RPMI8226 (cell line): ENCODE measurements at regions not wholly inside any gene's neighbourhood (a gene's known extent, or its start where the extent isn't known, plus 50 kb on each side); places are given as distances from the start of the nearest gene placed in this dataset.

Experiments used
- DNase-seq: peaks from one replicate; pipeline ENCODE4 v3.0.0-alpha.2; 2015

- DNase-seq, result no peak
These were observed 415.7 kb upstream of the RBFOX1 start for GRCh38 chr16:6916946-6917345.

DNA sequence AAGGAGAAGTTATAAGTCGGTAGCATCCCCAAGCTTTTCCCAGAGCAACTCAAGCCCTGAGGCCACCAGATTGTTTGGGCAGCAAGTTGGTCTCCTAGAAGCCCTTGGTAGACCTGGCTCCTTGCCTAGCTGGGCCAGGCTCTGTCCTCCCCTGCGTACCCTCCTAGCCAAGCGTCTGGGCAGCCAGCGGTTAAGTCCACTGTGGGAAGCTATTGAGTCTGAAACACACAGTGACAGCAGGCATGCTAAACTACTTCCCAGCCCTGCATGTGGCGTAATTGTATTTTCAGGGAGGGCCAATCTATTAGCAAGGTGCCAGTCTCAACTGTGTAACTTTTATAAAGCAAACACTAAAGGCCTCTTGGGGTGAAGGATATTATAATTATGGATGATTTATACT is 419.1 kb upstream of the RBFOX1 start:
- no peak for DNase-seq

- DNase-seq, result no peak
These were observed 422.3 kb upstream of the RBFOX1 start for GRCh38 chr16:6910301-6910700.

- no peak for DNase-seq
These were observed 427.0 kb upstream of the RBFOX1 start for GRCh38 chr16:6905601-6906000.

DNA sequence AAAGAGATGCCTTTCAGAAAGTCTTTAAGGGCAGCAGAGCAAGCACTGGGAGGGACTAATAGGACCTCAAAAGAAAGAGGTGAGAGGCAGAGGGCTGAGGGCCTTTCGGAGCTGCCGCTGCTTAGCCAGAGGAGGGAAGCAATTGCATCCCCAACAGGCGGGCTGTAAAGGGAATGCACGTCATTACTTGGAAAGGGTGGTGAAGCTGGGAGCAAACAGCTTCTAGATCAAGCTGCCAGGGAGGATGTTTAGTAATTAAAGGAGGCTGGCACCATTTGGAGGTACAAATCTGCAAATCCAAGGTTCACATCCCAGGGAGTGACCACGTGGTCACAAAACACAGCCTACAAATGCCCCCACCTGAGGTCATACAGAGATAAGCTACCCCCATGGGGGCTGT is 429.0 kb upstream of the RBFOX1 start:
- DNase-seq, result no peak

GRCh38 chr16:6898896-6899295 is 433.7 kb upstream of the RBFOX1 start:
- no peak for DNase-seq

GRCh38 chr16:6897876-6898485 is 434.7 kb upstream of the RBFOX1 start:
- DNase-seq, result no peak

DNA sequence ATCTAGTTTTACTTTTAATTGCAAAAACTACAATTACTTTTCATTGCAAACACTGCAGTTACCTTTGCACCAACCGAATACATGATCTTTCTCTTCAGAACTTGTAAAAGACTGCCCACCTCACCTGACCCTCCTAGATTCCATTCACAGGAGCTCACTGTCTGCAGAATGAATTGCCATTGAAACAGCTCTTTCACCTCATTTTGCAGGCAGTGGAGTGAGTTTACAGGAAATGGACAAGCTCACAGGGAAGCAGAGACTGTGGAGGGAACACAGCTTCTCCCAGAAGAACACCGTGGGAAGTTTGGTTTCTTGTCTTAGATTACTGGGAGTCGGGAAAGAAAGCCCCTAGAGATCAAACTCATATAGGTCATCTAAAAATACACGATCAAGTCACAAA is 439.7 kb upstream of the RBFOX1 start:
- DNase-seq, result no peak

- no peak for DNase-seq
These were observed 441.1 kb upstream of the RBFOX1 start for GRCh38 chr16:6891496-6891895.

GRCh38 chr16:6888531-6888930 is 444.1 kb upstream of the RBFOX1 start:
- no peak for DNase-seq

DNA sequence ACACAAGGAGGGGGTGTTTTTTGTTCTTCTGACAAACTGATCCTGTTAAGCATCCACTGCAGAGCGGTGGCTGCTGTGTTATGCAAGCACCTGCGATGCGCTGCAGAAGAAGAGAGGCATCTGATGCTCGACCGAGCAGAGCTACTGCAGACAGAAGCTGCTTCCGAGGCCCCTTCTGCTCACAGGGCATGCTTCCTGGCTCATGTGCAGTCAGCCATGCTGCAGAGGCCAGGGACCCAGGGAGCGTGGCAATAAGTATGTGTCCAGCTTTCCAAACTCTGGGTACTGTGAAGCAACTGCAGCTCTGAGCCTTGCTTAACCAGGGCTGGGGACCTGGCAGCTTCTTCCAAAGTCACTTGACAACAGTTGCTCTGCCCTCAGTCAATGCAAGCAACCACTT is 448.6 kb upstream of the RBFOX1 start:
- DNase-seq, result no peak

GRCh38 chr16:6880263-6880662 is 452.4 kb upstream of the RBFOX1 start:
- DNase-seq, result no peak

DNA sequence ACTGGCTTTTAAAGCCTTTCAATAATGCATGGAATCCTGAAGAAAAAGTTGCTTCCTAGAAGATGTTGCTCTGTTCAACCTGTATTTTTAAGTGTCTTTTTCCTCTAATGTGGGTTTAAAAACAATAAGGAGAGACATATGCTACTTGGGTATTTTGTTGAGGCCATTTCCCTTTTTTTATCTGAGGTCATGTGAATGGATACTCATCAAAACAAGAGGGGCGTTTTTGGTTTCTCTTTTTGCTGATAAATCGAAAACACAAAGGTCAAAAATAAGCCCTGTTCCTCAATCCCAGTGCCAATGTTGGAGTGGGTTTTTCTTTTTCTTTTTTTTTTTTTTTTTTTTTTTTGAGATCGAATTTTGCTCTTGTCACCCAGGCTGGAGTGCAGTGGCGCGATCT is 468.0 kb upstream of the RBFOX1 start:
- no peak for DNase-seq

- DNase-seq, result no peak
These were observed 468.4 kb upstream of the RBFOX1 start for GRCh38 chr16:6864244-6864643.

DNA sequence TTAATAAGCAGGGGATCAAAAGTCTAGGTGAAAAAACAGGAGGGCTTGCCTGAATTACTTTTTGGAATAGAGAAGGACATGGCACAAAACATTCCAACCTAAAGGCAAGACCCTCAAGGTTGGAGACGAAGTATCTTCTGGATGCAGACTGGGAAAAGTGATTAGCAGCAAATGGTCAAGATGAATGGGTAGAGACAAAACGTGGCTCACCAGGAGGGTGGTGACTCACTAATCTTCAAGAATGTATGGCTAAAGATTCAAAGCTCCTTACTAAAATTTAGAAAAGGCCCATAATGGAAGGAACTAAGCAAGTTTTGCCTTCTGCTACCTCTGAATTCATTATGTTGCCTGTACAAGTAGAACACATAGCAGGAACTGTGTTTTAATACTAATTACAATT is 469.5 kb upstream of the RBFOX1 start:
- DNase-seq, result no peak

- DNase-seq, result no peak
These were observed 470.7 kb upstream of the RBFOX1 start for GRCh38 chr16:6861815-6862477.

DNA sequence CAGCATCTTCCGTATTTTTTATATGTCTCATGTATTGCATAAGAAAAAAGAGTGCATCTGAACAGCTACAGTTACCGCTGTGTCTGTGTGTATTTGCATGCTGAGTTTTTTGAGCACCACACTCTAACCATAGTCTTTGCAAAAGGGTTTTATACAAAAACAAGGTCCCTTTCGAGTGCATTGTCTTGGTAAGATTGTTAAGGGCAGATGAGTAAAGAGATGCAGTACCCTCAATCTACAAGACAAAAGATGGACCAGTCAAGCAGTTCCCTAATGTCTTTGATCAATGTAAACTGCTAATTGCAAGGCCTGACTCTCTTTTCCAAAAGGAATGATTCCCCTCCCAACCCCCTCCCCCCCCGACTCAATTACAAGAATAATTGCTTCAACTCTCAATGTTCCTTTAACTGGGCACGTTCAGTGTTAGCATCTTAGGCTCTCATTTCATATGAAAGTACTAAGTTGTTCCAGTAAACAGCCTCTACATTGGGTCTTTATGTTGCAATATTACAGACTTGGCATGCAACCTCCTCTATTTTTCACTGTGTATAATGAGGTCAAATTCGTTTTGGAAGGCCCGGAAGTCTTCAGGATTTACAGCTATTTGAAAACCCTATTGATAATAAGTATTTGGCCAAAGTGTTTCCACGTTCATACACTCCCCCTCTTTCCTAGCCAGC is 471.4 kb upstream of the RBFOX1 start:
- DNase-seq, result no peak

DNA sequence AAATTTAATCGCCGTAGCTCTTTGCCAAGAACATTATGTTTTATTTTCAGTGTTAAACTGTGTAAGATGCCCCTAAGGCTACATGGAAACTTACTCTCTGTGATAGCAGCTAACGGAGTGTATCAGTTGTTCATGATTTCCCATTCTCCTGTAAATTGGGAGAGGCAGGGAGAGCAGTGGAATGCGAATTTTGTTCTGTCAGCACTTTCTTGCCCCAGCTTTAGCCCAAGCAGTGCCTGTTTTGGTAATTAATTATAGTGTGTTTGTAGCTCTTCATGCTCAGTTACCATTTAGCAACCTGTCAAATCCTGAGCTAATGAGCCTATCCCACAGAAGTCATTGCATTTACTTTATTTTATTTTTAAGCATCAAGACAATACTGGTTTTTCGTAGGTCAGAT is 475.1 kb upstream of the RBFOX1 start:
- DNase-seq, result no peak

DNA sequence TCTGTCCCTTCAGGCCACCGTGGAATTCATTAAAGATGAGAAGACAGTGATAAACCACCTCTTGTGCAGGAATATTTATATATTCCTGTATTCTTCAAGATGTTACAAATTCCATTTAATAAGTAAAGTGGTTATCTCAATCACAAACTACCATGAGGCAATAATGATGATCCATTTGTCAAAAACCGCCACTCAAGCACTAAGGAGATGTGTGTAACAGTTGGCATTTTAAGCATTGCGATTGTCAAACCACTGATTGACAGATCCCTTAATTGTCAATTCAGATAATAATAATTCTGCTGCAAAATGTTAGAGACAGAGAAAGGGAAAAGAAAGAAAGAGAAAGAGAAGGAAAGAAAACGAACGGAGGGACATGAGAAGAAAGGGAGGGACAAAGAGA is 476.1 kb upstream of the RBFOX1 start:
- no peak for DNase-seq

DNA sequence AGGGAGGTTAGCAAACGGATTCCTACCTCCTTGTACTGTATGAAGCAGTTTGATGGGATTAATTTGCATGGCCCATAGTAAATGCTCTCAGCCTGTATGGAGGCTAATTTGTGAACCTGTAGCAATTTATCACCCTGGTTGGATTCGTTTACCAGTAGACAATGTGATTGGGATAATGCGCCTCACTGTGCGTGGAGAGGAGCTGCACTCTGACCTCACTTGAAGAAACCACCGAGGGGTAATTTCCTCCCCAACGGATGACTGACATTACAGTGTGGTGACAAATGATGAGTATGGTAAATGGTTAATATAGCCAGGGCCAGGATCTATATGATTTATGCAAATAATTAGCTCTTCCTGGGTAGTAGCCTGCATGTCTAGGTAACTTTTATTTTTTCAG is 479.1 kb upstream of the RBFOX1 start:
- DNase-seq, result no peak

- no peak for DNase-seq
These were observed 479.9 kb upstream of the RBFOX1 start for GRCh38 chr16:6852643-6853225.

DNA sequence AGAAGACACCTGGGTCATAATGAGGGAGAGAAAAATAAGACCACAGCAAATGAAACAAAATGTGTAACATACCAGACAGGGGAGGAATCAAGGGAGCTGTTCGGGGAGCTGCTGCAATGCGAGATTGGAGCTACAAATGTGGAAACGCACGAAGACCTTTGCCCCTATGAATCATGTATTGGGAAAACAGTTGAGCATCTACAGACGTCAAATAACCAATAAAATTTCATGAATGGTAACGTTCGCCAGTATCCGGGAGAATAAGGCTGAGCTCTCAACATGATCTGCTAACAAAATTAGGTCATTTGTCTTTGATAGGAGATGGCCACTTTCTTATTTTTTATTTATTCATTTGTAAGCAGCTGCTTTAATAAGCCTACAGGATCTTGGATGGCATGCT is 486.2 kb upstream of the RBFOX1 start:
- no peak for DNase-seq

GRCh38 chr16:6841392-6841791 is 491.3 kb upstream of the RBFOX1 start:
- no peak for DNase-seq

DNA sequence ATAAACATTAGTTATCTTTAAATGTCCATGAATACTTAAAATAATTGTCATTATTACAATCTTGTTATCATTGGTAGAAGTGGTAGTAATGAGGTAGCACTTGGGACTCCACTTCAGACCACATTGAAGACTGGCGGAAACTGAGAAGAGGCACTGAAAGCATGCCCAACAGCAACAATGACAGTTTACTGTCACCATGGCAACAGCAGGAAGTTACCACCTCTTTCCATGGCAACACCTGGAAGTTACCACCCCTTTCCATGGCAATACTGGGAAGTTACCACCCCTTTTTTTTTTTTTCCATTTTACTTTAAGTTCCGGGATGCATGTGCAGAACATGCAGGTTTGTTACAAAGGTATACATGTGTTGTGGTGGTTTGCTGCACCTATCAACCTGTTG is 494.9 kb upstream of the RBFOX1 start:
- DNase-seq, result no peak
